ENCODE measurements at regions not wholly inside any gene's neighbourhood (a gene's known extent, or its start where the extent isn't known, plus 50 kb on each side); places are given as distances from the start of the nearest gene placed in this dataset.

- ChIA-PET POLR2A (no interaction called here), CTCF (no interaction called here)
- Histone ChIP-seq H3K4me3 (ENCODE audit: low read length) (no peak overlapping the region), H3K9me3 (ENCODE audit: control insufficient read depth in 1 of 2, insufficient read depth in 1 of 2, low read length in 2 of 2) (peaks cover 0 to 4% of the 10 kb centered on the region in 2 experiments), H3K4me1 (ENCODE audit: insufficient read depth, low read length) (no peaks in the 10 kb centered on the region), H3K27me3 (ENCODE audit: control insufficient read depth in 1 of 2, insufficient read depth in 2 of 2, low read length in 2 of 2) (no peaks in the 10 kb centered on the region), H3K27ac (ENCODE audit: low read depth in 1 of 2, low read length in 2 of 2) (no peak overlapping the region), H3K36me3 (ENCODE audit: insufficient read depth, low read length) (no peaks in the 10 kb centered on the region)
- H3K36me3 Mint-ChIP-seq (ENCODE audit: low read depth), result no peaks in the 10 kb centered on the region
- DNase-seq (no peak), ATAC-seq (ENCODE audit: poor library complexity) (no peak)
- no peaks in the 10 kb centered on the region for H3K27me3 Mint-ChIP-seq
- no peak for TF ChIP-seq CTCF (IDR thresholded peaks at IDR 0.05)
- intact Hi-C loops (cut with DNase I, micrococcal nuclease), result loop anchor here in 1 of 2 experiments (1.0 kb wide), 1 partner anchor 34 kb away; no protein-coding TSS in a partner anchor
- no peak overlapping the region for H3K4me3 Mint-ChIP-seq
- no peaks in the 10 kb centered on the region for H3K9me3 Mint-ChIP-seq
- no peak overlapping the region for H3K27ac Mint-ChIP-seq
- H3K4me1 Mint-ChIP-seq (ENCODE audit: low read depth), result no peaks in the 10 kb centered on the region
Observed at GRCh38 chr3:125671461-125672243, 76.4 kb upstream of the OSBPL11 start.

GRCh38 chr3:125675791-125676190, 80.5 kb upstream of the OSBPL11 start:
- no peaks in the 10 kb centered on the region for H3K9me3 Mint-ChIP-seq
- DNase-seq, result no peak
- peaks cover 0 to 4% of the 10 kb centered on the region in 2 experiments for H3K9me3 ChIP-seq (ENCODE audit: control insufficient read depth in 1 of 2, insufficient read depth in 1 of 2, low read length in 2 of 2)
- no peak for TF ChIP-seq CTCF (IDR thresholded peaks at IDR 0.05)
- no peak overlapping the region for H3K4me3 ChIP-seq (ENCODE audit: low read length)
- no peaks in the 10 kb centered on the region for H3K4me1 ChIP-seq (ENCODE audit: insufficient read depth, low read length)
- no peaks in the 10 kb centered on the region for H3K27me3 ChIP-seq (ENCODE audit: control insufficient read depth in 1 of 2, insufficient read depth in 2 of 2, low read length in 2 of 2)
- no peak for ATAC-seq (ENCODE audit: poor library complexity)
- H3K27ac ChIP-seq (ENCODE audit: low read depth in 1 of 2, low read length in 2 of 2), result no peak overlapping the region
- H3K4me3 Mint-ChIP-seq, result no peak overlapping the region
- H3K27ac Mint-ChIP-seq, result no peak overlapping the region
- no peaks in the 10 kb centered on the region for H3K36me3 ChIP-seq (ENCODE audit: insufficient read depth, low read length)
- H3K27me3 Mint-ChIP-seq, result no peaks in the 10 kb centered on the region
- no peaks in the 10 kb centered on the region for H3K36me3 Mint-ChIP-seq (ENCODE audit: low read depth)
- intact Hi-C loops (cut with DNase I, micrococcal nuclease), result no loop called here
- no peaks in the 10 kb centered on the region for H3K4me1 Mint-ChIP-seq (ENCODE audit: low read depth)
- ChIA-PET POLR2A (no interaction called here), CTCF (no interaction called here)

- Mint-ChIP-seq H3K36me3 (ENCODE audit: low read depth) (no peaks in the 10 kb centered on the region), H3K27ac (no peak overlapping the region), H3K4me1 (ENCODE audit: low read depth) (no peaks in the 10 kb centered on the region), H3K27me3 (peaks cover 5% of the 10 kb centered on the region), H3K4me3 (no peak overlapping the region), H3K9me3 (no peaks in the 10 kb centered on the region)
- no peaks in the 10 kb centered on the region for H3K27me3 ChIP-seq (ENCODE audit: control insufficient read depth in 1 of 2, insufficient read depth in 2 of 2, low read length in 2 of 2)
- no peak overlapping the region for H3K27ac ChIP-seq (ENCODE audit: low read depth in 1 of 2, low read length in 2 of 2)
- H3K9me3 ChIP-seq (ENCODE audit: control insufficient read depth in 1 of 2, insufficient read depth in 1 of 2, low read length in 2 of 2), result no peaks in the 10 kb centered on the region
- CTCF ChIA-PET, result no interaction called here
- ATAC-seq (ENCODE audit: poor library complexity) (no peak), DNase-seq (no peak)
- H3K36me3 ChIP-seq (ENCODE audit: insufficient read depth, low read length), result no peaks in the 10 kb centered on the region
- no peak overlapping the region for H3K4me3 ChIP-seq (ENCODE audit: low read length)
- no peaks in the 10 kb centered on the region for H3K4me1 ChIP-seq (ENCODE audit: insufficient read depth, low read length)
- no peak for TF ChIP-seq CTCF (IDR thresholded peaks at IDR 0.05)
- intact Hi-C loops (cut with DNase I, micrococcal nuclease), result no loop called here
- POLR2A ChIA-PET, result no interaction called here
Observed at GRCh38 chr3:125679258-125679657, 84.0 kb upstream of the OSBPL11 start.

Data from CD4-positive, alpha-beta T cell (primary cell).